Inflammatory macrophage (primary cell): ENCODE measurements at regions not wholly inside any gene's neighbourhood (a gene's known extent, or its start where the extent isn't known, plus 50 kb on each side); places are given as distances from the start of the nearest gene placed in this dataset.
A peak's percentile ranks its signal among the peaks of the same experiment; 100 is the strongest.
"Not testable (repeated sequence)": the region's sequence is repeated elsewhere in the genome, so short reads cannot be mapped to it uniquely, and the experiment has no call there.

Experiments used
- DNase-seq, 2 donors: peaks; one replicate each; pipeline ENCODE4 v3.0.0-alpha.2; 2020 to 2022

DNA sequence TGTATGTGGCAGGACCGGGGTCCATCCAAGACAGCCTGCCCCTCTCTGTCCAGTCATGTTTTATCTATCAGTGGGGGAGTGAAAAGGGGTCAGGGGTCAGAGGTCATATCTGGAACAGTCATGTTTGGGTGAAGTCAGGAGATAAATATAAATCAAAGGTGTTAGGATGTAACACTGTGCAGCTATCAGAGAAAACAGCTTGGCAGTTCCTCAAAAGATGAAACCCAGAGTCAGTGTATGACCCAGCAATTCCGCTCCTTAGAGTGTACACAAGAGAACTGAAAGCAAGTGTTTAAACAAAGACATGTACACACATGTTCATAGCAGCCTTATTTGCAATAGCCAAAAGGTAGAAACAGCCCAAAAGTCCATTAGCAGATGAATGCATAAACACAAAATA is 361.3 kb downstream of the FOXL1 start:
- no peak for DNase-seq

DNA sequence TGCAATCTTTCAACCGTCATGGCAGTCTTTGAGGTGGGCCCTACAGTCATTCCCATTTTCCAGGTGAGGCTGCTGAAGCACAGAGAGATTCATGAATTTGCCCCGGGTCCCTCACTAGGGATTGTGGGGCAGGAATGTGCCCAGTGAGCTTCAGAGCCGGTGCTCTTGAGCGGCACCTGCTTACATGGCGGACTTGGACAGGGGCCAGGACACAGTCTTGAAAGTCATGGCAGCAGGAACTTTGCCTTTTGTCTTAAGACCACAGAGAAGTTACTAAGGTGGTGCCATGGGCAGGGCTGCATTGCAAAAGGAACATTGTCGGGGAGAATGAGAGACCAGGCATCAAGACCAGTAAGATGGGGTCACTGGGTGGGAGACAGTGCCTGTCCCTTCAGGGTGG is 363.4 kb downstream of the FOXL1 start:
- no peak for DNase-seq

GRCh38 chr16:86942151-86943051 is 364.1 kb downstream of the FOXL1 start:
- peak in 1 of 2 donors; percentile 12 for DNase-seq

DNA sequence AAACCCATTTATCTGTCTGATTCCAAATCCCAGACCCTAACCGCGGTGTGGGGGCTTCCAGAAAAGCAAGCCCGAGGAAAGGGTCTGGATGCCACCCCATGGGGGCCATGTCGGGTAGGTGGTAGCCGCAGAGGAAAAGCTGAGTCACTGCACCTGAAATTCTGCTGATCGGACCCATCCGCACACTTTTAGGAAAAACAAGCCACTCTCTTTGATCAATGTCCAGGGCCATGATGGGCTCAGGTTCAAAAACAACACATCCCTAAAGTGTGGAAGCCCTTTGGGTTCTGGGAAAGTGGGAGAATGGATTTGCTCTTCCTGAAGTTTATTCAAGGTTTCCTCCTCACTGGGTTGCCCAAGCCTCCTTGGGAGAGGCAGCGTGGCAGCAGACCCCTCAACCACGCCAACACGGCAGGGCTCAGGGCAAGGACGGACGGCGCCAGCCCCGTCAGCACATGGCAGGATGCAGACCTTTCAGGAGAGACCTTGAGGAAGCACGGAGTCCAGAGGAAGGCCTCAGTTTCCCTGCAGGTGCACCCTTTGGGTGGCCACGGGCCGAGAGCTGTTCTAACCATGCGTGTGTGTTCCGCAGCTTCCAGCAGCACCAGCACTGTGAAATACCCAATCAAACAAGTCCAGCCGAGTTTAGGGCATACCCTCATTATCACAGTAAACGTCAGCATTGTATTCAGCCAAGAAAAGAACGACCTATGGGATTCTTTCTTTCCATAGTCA is 367.0 kb downstream of the FOXL1 start:
- no peak for DNase-seq

- DNase-seq: no peak
Measured at GRCh38 chr16:86946396-86946795, 368.0 kb downstream of the FOXL1 start.

- no peak for DNase-seq
Measured at GRCh38 chr16:86946981-86947380, 368.6 kb downstream of the FOXL1 start.

GRCh38 chr16:86948046-86948445 is 369.1 kb downstream of the C16orf95 start:
- DNase-seq: no peak

DNA sequence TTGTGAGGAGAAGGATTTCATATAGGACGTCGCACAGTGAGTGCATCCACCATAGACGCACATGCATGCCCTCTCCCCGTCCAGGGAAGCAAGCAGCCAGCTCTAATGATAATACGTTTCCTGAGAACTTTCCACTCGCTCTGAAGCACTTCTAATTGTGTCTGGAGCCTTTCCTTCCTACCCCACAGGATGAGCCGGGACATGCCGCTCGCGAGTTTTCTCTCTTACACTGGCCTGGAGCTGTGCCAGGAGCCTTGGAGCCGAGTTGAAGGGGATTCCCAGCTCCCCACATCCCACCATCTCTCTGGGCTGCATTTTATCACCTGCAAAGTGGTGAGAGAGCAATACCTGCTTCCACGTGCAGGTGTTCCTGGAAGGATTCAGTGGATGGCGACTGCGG is 368.1 kb downstream of the C16orf95 start:
- DNase-seq: no peak

DNA sequence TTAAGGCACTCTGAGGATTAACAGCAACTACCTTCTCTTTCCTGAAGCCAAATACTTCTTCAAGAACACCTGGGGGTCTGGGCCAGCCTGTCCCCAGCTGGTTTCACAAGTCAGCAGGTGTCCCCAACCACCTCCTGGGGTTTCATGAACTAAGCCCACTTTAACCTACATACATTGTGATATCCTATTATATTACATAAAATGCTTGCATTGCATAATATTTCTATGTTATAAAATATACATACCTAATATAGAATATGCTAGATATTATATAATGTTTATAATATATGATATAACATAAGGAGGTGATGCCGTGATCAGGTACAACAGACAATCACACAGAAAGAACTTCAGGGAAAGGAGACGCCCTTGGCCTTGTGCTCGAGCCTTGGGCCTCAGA is 367.6 kb downstream of the C16orf95 start:
- no peak for DNase-seq

GRCh38 chr16:86951041-86951822 is 366.0 kb downstream of the C16orf95 start:
- DNase-seq: no peak

- DNase-seq: peak; percentile 2 to 46
Measured at GRCh38 chr16:86951831-86952598, 365.2 kb downstream of the C16orf95 start.

DNA sequence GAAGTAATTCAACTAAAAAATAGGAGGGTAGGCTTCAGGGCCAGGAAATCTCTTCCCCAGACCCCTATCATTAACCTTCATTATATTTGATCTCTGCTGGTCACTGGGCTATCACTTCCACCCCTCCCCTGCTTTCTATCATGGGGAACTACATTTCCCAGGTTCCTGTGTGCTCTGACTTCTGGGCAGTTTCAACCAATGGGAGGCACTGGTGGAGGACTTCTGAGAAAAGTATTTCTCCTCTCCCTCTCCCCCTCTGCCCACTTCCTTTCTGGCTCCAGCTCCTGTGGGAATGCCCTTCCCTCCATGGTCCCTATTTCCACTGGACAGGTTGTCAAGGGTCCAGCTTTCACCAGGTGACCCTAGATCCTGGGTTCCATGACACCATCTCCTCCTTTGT is 364.4 kb downstream of the C16orf95 start:
- no peak for DNase-seq

DNA sequence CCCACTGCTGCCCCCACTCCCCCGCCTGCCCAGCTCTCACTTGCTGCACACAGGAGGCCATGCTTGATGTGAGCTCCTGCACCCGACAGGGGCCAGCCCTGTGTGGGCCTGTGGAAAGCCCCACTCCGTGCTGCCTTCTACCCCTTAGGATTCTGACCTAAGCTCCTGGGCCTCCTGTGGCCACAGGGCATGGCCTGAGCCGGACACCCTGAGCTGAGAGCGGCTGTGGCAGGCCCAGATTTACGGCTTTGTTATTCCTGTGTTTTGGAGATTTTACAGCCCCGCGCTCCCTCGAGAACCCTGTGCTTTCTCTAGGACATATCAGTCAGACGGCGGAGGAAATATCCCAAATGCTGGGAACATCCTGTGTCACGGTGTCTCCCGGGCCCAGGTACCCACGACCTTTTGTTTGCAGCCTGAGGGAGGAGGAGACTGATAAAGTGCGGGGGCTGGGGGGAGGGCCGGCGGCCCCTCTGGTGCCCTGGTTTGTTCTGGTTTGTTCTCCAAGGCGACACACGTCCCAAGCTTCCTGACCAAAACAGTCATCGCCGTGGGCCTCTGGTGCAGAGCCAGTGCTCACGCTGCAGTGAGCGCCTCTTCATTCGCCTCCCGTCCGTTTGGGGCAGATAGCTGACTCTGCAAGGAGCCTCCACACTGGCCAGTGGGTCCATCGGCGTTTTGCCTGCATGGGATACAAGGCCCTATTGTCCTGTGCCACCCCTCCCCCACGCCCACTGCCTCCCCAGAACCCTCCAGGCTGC is 363.4 kb downstream of the C16orf95 start:
- DNase-seq: no peak

- DNase-seq: no peak
Measured at GRCh38 chr16:86955136-86955855, 361.9 kb downstream of the C16orf95 start.

GRCh38 chr16:86956437-86956836 is 360.8 kb downstream of the C16orf95 start:
- DNase-seq: peak; percentile 9 to 22

DNA sequence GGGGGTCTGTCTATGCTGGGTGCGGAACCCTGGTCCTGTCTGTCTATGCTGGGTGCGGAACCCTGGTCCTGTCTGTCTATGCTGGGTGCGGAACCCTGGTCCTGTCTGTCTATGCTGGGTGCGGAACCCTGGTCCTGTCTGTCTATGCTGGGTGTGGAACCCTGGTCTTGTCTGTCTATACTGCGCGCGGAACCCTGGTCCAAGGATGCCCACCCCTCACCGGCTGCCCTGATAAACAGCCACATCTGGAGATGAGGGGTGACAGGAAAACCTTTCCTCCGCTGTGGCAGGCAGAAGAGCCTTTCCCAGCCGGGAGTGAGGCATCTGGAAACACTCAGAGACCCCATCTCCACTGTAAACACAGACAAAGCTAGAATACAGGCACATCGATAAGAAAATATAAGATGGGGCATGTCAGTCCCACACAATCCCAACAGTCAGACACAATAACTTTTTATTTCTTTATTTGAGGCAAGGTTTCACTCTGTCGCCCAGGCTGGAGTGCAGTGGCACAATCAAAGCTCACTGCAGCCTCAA is 359.5 kb downstream of the C16orf95 start:
- DNase-seq: not testable (repeated sequence)

DNA sequence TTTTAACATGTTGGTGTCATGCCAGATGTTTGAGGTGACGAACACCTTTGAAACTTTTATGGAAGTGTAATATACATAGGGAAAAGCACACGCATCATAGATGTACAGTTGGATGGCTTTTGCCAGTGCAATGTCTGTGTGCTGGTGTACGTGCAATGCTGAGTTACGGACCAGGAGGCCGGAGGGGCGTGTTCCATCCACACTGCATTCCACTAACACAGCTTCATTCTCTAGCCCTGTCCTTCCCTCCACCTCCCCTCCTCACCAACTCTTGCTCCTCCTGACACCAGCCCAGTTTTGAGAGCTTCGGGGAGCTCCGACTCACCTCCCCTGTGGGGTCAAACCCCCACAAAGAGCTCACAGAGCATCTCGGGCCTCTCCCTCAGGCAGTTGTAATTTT is 358.8 kb downstream of the C16orf95 start:
- no peak for DNase-seq

DNA sequence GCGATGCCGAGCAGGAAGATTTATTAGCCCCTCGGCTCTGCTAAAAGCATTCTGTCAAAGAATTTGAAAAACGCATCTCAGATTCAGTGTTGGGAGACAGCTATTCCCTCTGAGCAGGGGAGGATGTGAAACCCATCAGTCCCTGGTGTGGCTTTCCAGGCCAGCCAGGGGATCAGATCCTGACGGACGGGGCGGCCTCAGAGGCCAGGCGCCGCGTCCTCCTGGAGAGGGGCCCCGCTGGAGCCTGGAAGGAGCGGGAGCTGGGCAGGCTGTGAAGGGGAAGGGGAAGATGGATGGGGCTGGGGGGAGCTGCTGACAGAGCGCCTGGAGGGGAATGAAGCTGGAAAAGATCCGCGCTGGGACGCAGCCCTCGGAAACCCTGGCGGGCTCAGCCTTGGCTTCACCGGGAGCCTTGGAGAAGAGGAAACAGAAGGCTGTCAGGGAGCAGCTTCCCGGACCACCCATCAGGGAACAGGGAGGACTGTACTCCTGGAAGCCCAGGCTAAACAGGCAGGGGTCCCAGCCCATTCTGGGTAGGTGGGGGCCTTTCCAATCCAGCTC is 358.0 kb downstream of the C16orf95 start:
- DNase-seq: no peak

DNA sequence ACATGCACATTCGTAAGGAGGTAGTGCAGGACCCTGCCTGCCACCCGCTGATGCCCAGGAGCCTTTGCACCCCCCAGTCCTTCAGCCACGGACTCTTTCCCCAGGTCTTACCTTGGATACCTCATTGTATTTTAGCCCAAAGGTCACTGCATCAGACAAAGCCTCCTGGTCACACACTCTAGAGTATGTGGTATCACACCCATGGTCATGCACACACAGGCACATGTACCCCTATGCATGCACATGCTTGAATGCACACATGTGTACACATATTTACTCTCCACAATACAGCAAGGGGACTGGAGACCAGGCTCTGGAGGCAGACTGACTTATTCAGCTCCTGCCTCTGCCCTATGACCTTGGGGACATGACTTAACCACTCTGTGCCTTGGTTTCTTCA is 357.5 kb downstream of the C16orf95 start:
- no peak for DNase-seq

- no peak for DNase-seq
Measured at GRCh38 chr16:86960266-86960665, 356.9 kb downstream of the C16orf95 start.
